ENCODE measurements at regions not wholly inside any gene's neighbourhood (a gene's known extent, or its start where the extent isn't known, plus 50 kb on each side); places are given as distances from the start of the nearest gene placed in this dataset.

DNA sequence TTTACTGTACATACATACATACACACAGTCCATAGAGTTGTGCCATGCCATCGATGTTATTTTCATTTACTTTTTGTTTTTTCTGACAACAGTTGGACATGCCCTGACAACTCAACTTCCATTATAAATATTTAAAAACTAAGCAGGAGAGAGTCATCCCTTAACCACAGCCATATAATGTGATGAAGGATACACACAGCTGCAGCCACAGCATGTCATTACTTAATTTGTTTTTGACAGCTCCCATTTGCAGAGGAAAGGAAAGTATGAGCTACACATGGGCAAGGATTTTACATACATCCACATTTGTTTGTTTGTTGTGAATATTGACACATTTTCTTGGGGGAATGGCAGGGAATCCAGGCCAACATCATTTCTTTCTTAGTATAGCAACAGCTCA is 91.5 kb upstream of the TUT7 start:
- peak; percentile 45 for DNase-seq (ENCODE audit: low read depth)

- DNase-seq (ENCODE audit: low read depth): no peak
Observed at GRCh38 chr9:86443992-86444391, 89.8 kb upstream of the TUT7 start.

DNA sequence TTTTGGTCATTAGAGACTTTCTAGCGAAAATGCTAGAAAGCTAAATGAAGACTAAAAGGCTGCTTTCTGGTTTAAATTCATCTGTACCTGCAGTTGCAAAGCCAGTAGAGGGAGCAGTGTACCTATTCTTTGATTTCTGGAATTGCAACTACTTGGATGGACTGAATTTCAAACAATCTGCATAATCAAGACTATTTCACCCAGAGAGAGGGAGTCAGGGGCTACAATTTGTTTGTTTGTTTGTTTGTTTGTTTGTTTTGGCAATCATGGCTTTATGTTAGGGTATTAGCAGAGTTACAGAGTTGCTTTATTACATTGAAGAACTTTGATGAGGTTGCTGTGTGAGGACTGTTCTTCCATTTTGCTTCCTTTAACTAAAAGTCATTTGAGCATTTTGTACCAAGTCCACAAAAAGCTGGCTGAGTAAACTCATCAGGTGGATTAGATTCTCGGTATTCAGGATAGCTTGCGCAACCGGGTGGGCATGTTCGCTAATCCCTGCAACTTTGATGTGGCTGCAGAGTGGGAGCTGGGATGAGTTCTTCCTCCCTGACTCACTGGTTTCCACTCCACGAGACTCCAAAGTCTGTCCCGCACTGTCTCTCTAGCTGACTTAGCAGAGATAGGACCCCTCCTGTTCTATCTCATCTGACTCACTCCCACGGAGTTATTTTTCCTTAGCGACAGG is 80.0 kb upstream of the TUT7 start:
- peak; percentile 99 for DNase-seq (ENCODE audit: low read depth)

DNA sequence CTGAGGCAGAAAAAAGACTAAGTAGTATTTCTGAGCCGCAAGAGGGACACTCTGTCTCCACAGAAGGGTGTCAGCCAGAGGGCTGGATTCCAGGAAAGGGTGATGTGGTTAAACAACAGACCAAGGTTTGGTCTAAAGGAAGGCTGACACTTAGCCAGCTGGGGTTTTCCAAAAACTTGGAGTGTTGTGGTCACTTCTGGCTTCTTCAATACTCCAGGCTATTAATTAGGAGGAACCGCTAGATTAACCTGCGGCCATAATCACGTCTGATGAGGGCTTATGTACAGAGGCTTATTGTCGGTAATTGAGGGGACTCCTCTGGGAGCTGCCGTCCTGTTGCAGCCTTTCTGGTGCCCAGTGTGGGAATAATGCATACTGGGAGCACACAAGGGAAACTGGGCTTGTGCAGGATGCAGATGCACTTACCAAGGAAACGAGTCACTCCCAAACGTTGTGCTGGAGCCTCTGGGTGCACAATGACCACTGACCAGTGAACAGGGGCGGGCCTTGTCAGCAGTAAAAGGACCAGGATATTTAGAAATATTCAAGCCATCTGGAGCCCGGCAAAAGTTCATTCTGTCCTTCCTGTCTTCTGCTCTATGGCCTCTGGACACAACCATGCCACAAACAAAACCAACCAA is 70.2 kb upstream of the TUT7 start:
- no peak for DNase-seq (ENCODE audit: low read depth)

GRCh38 chr9:86413971-86414880 is 60.0 kb upstream of the TUT7 start:
- peak; percentile 51 for DNase-seq (ENCODE audit: low read depth)

DNA sequence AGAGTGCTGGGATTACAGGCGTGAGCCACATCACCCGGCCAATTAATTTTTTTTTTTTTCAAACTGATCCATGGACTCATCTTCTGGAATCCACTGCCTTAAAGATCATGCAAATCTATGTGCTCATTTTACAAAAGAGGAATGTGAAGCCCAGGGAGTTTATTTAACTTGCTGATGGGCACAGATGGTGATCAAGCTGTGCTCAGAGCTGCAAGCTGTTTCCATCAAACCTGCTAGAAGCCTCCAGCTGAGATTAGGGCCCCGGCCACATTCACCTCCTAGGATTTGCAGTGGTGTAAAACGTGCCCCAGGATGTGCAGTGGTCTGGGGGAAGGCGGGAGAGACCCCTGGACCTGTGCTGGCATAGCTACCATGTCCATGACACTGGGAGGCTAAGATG is 56.1 kb upstream of the TUT7 start:
- no peak for DNase-seq (ENCODE audit: low read depth)

DNA sequence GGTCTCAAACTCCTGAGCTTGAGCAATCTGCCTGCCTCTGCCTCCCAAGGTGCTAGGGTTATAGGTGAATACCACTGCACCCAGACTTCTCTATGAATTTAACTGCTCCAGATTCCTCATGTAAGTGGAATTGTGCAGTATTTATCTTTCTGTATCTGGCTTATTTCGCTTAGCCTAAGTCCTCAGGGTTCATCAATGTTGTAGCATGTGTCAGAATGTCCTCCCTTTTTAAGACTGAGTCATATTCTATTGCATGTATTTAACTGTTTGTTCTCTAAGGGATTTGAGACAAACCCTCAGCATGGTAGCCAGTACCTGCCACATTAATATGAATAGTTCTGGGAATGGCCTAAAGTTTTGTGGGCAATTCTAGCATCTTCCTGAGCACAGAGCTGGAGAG is 53.9 kb upstream of the TUT7 start:
- peak; percentile 91 for DNase-seq (ENCODE audit: low read depth)

GRCh38 chr9:86407022-86407421 is 52.8 kb upstream of the TUT7 start:
- peak; percentile 80 for DNase-seq (ENCODE audit: low read depth)

GRCh38 chr9:86406366-86406765 is 52.2 kb upstream of the TUT7 start:
- peak; percentile 83 for DNase-seq (ENCODE audit: low read depth)

GRCh38 chr9:86405926-86406325 is 51.7 kb upstream of the TUT7 start:
- DNase-seq (ENCODE audit: low read depth): peak; percentile 97

- DNase-seq (ENCODE audit: low read depth): no peak
Observed at GRCh38 chr9:86405086-86405491, 50.9 kb upstream of the TUT7 start.

All from amniotic epithelial cell (primary cell).